ENCODE measurements at regions not wholly inside any gene's neighbourhood (a gene's known extent, or its start where the extent isn't known, plus 50 kb on each side); places are given as distances from the start of the nearest gene placed in this dataset.

DNA sequence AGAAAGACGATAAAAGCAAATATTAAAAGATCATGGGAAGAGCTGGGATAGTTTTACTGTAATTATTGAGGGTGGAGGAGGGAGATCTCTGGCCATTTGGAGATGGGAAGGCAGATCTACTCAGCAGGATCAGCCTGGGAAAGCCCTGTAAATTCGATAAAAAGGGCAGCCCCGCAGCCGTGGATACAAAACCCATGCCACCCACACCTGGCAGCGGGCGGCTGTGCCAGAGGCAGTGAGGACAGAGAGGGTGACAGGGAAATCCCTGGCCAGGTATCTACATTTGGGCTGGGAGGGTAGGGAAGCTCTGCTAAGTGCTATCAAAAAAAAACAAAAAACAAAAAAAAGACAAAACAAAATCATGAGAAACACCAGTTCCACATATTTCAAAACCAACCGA, 379.2 kb upstream of the IRX1 start:
- CTCF ChIA-PET (ENCODE audit: low intra/inter-chr PET ratio) = no interaction called here
- POLR2A ChIA-PET = no interaction called here

More for the DNA sequence above, 379.2 kb upstream of the IRX1 start:
- H3K9me3 ChIP-seq (replicated peaks; ENCODE audit: control insufficient read depth, insufficient read depth, low read depth, low read length) = no peaks in the 10 kb centered on the region
- no peaks in the 10 kb centered on the region for H3K4me1 ChIP-seq (replicated peaks in 1 of 2; ENCODE audit: control insufficient read depth in 2 of 2, insufficient read depth in 2 of 2, low read length in 2 of 2)
- FAIRE-seq (no peak), DNase-seq (ENCODE audit: extremely low read depth in 1 of 4, low spot score in 3 of 4) (no peak), ATAC-seq (no peak)
- no peak overlapping the region for H3K4me3 ChIP-seq
- H3K27me3 ChIP-seq (ENCODE audit: control insufficient read depth in 2 of 2, insufficient read depth in 2 of 2, low read length in 2 of 2) = peaks cover 6 to 38% of the 10 kb centered on the region in 2 experiments; a peak in 3 of 5 replicates
- H3K36me3 ChIP-seq (ENCODE audit: control insufficient read depth, insufficient read depth, low read length) = no peaks in the 10 kb centered on the region
- H2AFZ ChIP-seq (ENCODE audit: low read depth, low read length) = no peak overlapping the region
- no peaks in the 10 kb centered on the region for H3K9me1 ChIP-seq (ENCODE audit: control insufficient read depth, insufficient read depth, low read length)
- in situ Hi-C loops (cut with MboI) (no loop called here), intact Hi-C loops (cut with micrococcal nuclease) (no loop called here)
- H4K20me1 ChIP-seq (replicated peaks; ENCODE audit: control insufficient read depth, insufficient read depth, low read length) = peaks cover 7% of the 10 kb centered on the region
- BruUV-seq (replicated peaks) = no TSS peak
- no peak overlapping the region for H3K9ac ChIP-seq (ENCODE audit: insufficient read depth in 1 of 2, low read depth in 2 of 2, low read length in 2 of 2)
- H3K79me2 ChIP-seq (ENCODE audit: control insufficient read depth, insufficient read depth, low read length) = no peaks in the 10 kb centered on the region
- WGBS (ENCODE audit: insufficient coverage, low coverage, missing lambda C conversion rate) = 0% methylated on average over 7 of the region's 7 CpGs
- TF ChIP-seq ZNF232 (CRISPR knock-in tag; IDR thresholded peaks at IDR 0.05) (no peak), ARID1B (IDR thresholded peaks at IDR 0.05) (no peak), CBFB (CRISPR knock-in tag; IDR thresholded peaks at IDR 0.05) (no peak), SRSF9 (IDR thresholded peaks at IDR 0.05; ENCODE audit: borderline replicate concordance, low read depth, low read length) (no peak), RFX5 (IDR thresholded peaks at IDR 0.05; ENCODE audit: low read depth, low read length) (no peak), HSF4 (CRISPR knock-in tag; IDR thresholded peaks at IDR 0.05; ENCODE audit: borderline replicate concordance) (no peak), ZNF316 (IDR thresholded peaks at IDR 0.05) (no peak), ZNF79 (CRISPR knock-in tag; IDR thresholded peaks at IDR 0.05; ENCODE audit: low read depth) (no peak), ZNF24 (IDR thresholded peaks at IDR 0.05) (no peak), RAD51 (IDR thresholded peaks at IDR 0.05; ENCODE audit: borderline replicate concordance, low read depth) (no peak), TFAM (CRISPR knock-in tag; conservative IDR thresholded peaks at IDR 0.05) (no peak), MAFK (IDR thresholded peaks at IDR 0.05; ENCODE audit: low read length) (no peak), SIRT6 (IDR thresholded peaks at IDR 0.05; ENCODE audit: low read depth, low read length) (no peak), ZFX (CRISPR knock-in tag; IDR thresholded peaks at IDR 0.05) (no peak), NFXL1 (CRISPR knock-in tag; IDR thresholded peaks at IDR 0.05) (no peak), YY1 (IDR thresholded peaks at IDR 0.05; ENCODE audit: borderline replicate concordance in 1 of 3, control insufficient read depth in 1 of 3, extremely low read depth in 1 of 3, insufficient read depth in 3 of 3, insufficient read length in 1 of 3, insufficient replicate concordance in 2 of 3, low read depth in 1 of 3, low read length in 2 of 3) (no peak), GABPB2 (CRISPR knock-in tag; conservative IDR thresholded peaks at IDR 0.05) (no peak), SETDB1 (IDR thresholded peaks at IDR 0.05; ENCODE audit: low read length) (no peak)
- TF ChIP-seq, protein P1, sequence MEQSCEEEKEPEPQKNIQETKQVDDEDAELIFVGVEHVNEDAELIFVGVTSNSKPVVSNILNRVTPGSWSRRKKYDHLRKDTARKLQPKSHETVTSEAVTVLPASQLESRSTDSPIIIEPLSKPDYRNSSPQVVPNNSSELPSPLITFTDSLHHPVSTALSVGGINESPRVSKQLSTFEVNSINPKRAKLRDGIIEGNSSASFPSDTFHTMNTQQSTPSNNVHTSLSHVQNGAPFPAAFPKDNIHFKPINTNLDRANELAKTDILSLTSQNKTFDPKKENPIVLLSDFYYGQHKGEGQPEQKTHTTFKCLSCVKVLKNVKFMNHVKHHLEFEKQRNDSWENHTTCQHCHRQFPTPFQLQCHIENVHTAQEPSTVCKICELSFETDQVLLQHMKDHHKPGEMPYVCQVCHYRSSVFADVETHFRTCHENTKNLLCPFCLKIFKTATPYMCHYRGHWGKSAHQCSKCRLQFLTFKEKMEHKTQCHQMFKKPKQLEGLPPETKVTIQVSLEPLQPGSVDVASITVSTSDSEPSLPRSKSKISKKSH (CRISPR knock-in tag; IDR thresholded peaks at IDR 0.05) = no peak
- no peak overlapping the region for H3K4me2 ChIP-seq (ENCODE audit: insufficient read depth, low read length)
- no peak overlapping the region for H3K27ac ChIP-seq (ENCODE audit: extremely low read depth, low read depth, low read length)
